ENCODE measurements at regions not wholly inside any gene's neighbourhood (a gene's known extent, or its start where the extent isn't known, plus 50 kb on each side); places are given as distances from the start of the nearest gene placed in this dataset.

DNA sequence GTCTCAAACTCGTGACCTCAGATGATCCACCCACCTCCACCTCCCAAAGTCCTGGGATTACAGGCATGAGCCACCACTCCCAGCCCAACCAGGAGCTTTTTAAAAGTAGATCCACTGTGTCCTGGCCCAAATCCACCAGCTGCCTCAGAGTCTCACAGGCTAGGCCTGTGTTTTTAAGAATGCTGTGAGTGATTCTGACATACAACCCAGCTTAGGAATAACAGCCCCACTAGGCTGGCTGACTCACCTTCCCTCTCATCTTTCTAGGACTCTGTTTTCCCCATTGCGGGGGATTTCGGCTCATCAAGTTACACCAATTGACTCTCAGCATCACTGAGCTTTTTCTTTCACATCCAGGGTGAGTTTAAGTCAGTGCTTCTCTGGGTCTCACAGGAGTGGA is 207.6 kb downstream of the SKIDA1 start:
- no peak for TF ChIP-seq YY1 (IDR thresholded peaks at IDR 0.05; ENCODE audit: insufficient read depth, insufficient read length)
- TF ChIP-seq SUZ12 (IDR thresholded peaks at IDR 0.05; ENCODE audit: extremely low read depth, insufficient read depth, insufficient read length) = no peak
- no peak for TF ChIP-seq ZNF274 (IDR thresholded peaks at IDR 0.05; ENCODE audit: low read depth, low read length)
- H3K27me3 ChIP-seq (ENCODE audit: insufficient read depth, insufficient read length) = no peaks in the 10 kb centered on the region
- no peak overlapping the region for H3K9ac ChIP-seq (ENCODE audit: insufficient read length, low read depth)
- H3K9me3 ChIP-seq (ENCODE audit: insufficient read depth, low read length) = no peaks in the 10 kb centered on the region
- no peak overlapping the region for H3K4me3 ChIP-seq (ENCODE audit: insufficient read length, low read depth)
- no peak for DNase-seq (ENCODE audit: low read depth, low spot score)
- H3K4me1 ChIP-seq (ENCODE audit: insufficient read depth, insufficient read length) = peaks cover 5% of the 10 kb centered on the region
- no peaks in the 10 kb centered on the region for H3K36me3 ChIP-seq (ENCODE audit: insufficient read depth, insufficient read length, low read length)

- peak overlapping the region; percentile 24 for H3K4me3 ChIP-seq (ENCODE audit: insufficient read length, low read depth)
- H3K36me3 ChIP-seq (ENCODE audit: insufficient read depth, insufficient read length, low read length) = no peaks in the 10 kb centered on the region
- peak overlapping the region; percentile 72 for H3K9ac ChIP-seq (ENCODE audit: insufficient read length, low read depth)
- H3K9me3 ChIP-seq (ENCODE audit: insufficient read depth, low read length) = no peaks in the 10 kb centered on the region
- no peaks in the 10 kb centered on the region for H3K27me3 ChIP-seq (ENCODE audit: insufficient read depth, insufficient read length)
- no peak for DNase-seq (ENCODE audit: low read depth, low spot score)
- no peak for TF ChIP-seq ZNF274 (IDR thresholded peaks at IDR 0.05; ENCODE audit: low read depth, low read length)
- no peak for TF ChIP-seq YY1 (IDR thresholded peaks at IDR 0.05; ENCODE audit: insufficient read depth, insufficient read length)
- TF ChIP-seq SUZ12 (IDR thresholded peaks at IDR 0.05; ENCODE audit: extremely low read depth, insufficient read depth, insufficient read length) = no peak
- H3K4me1 ChIP-seq (ENCODE audit: insufficient read depth, insufficient read length) = peaks cover 5% of the 10 kb centered on the region
These were observed 209.7 kb downstream of the SKIDA1 start for GRCh38 chr10:21315645-21316220.

GRCh38 chr10:21314906-21315644 is 210.4 kb downstream of the SKIDA1 start:
- H3K27me3 ChIP-seq (ENCODE audit: insufficient read depth, insufficient read length) = no peaks in the 10 kb centered on the region
- no peak for TF ChIP-seq YY1 (IDR thresholded peaks at IDR 0.05; ENCODE audit: insufficient read depth, insufficient read length)
- TF ChIP-seq SUZ12 (IDR thresholded peaks at IDR 0.05; ENCODE audit: extremely low read depth, insufficient read depth, insufficient read length) = no peak
- no peak for TF ChIP-seq ZNF274 (IDR thresholded peaks at IDR 0.05; ENCODE audit: low read depth, low read length)
- peak overlapping the region; percentile 76 for H3K9ac ChIP-seq (ENCODE audit: insufficient read length, low read depth)
- DNase-seq (ENCODE audit: low read depth, low spot score) = no peak
- no peaks in the 10 kb centered on the region for H3K9me3 ChIP-seq (ENCODE audit: insufficient read depth, low read length)
- H3K36me3 ChIP-seq (ENCODE audit: insufficient read depth, insufficient read length, low read length) = no peaks in the 10 kb centered on the region
- no peak overlapping the region for H3K4me3 ChIP-seq (ENCODE audit: insufficient read length, low read depth)
- H3K4me1 ChIP-seq (ENCODE audit: insufficient read depth, insufficient read length) = peaks cover 5% of the 10 kb centered on the region

GRCh38 chr10:21314111-21314626 is 211.3 kb downstream of the SKIDA1 start:
- Histone ChIP-seq H3K9ac (ENCODE audit: insufficient read length, low read depth) (peak overlapping the region; percentile 70), H3K27me3 (ENCODE audit: insufficient read depth, insufficient read length) (no peaks in the 10 kb centered on the region), H3K4me1 (ENCODE audit: insufficient read depth, insufficient read length) (peaks cover 5% of the 10 kb centered on the region), H3K9me3 (ENCODE audit: insufficient read depth, low read length) (no peaks in the 10 kb centered on the region), H3K4me3 (ENCODE audit: insufficient read length, low read depth) (no peak overlapping the region), H3K36me3 (ENCODE audit: insufficient read depth, insufficient read length, low read length) (no peaks in the 10 kb centered on the region)
- DNase-seq (ENCODE audit: low read depth, low spot score) = no peak
- TF ChIP-seq ZNF274 (IDR thresholded peaks at IDR 0.05; ENCODE audit: low read depth, low read length) (no peak), SUZ12 (IDR thresholded peaks at IDR 0.05; ENCODE audit: extremely low read depth, insufficient read depth, insufficient read length) (no peak), YY1 (IDR thresholded peaks at IDR 0.05; ENCODE audit: insufficient read depth, insufficient read length) (no peak)

DNA sequence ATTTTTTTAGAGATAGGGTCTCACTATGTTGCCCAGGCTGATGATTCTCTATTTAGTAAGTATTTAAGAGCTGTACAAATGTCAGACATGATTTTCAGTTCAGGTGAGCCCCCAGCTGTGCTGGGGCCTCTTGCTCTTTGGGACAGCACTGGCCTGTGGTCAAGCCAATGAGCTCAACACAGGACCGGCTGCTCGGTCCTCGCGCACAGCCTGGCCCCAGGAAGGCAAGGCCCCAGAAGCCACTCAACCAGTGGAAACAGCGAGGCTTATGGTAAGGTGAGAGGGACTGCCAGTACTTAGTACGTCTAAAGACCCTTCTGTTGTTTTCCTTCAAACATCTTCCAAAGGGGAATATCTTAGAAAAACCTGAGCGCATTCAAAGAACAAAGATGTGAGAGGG is 211.8 kb downstream of the SKIDA1 start:
- no peak for TF ChIP-seq ZNF274 (IDR thresholded peaks at IDR 0.05; ENCODE audit: low read depth, low read length)
- H3K9ac ChIP-seq (ENCODE audit: insufficient read length, low read depth) = peak overlapping the region; percentile 23
- H3K9me3 ChIP-seq (ENCODE audit: insufficient read depth, low read length) = no peaks in the 10 kb centered on the region
- H3K4me3 ChIP-seq (ENCODE audit: insufficient read length, low read depth) = no peak overlapping the region
- H3K27me3 ChIP-seq (ENCODE audit: insufficient read depth, insufficient read length) = no peaks in the 10 kb centered on the region
- H3K4me1 ChIP-seq (ENCODE audit: insufficient read depth, insufficient read length) = peaks cover 4% of the 10 kb centered on the region
- no peak for DNase-seq (ENCODE audit: low read depth, low spot score)
- no peaks in the 10 kb centered on the region for H3K36me3 ChIP-seq (ENCODE audit: insufficient read depth, insufficient read length, low read length)

- Histone ChIP-seq H3K4me1 (ENCODE audit: insufficient read depth, insufficient read length) (no peaks in the 10 kb centered on the region), H3K9ac (ENCODE audit: insufficient read length, low read depth) (no peak overlapping the region), H3K4me3 (ENCODE audit: insufficient read length, low read depth) (no peak overlapping the region), H3K9me3 (ENCODE audit: insufficient read depth, low read length) (no peaks in the 10 kb centered on the region), H3K36me3 (ENCODE audit: insufficient read depth, insufficient read length, low read length) (no peaks in the 10 kb centered on the region), H3K27me3 (ENCODE audit: insufficient read depth, insufficient read length) (no peaks in the 10 kb centered on the region)
- TF ChIP-seq ZNF274 (IDR thresholded peaks at IDR 0.05; ENCODE audit: low read depth, low read length) (no peak), SUZ12 (IDR thresholded peaks at IDR 0.05; ENCODE audit: extremely low read depth, insufficient read depth, insufficient read length) (no peak), YY1 (IDR thresholded peaks at IDR 0.05; ENCODE audit: insufficient read depth, insufficient read length) (no peak)
- no peak for DNase-seq (ENCODE audit: low read depth, low spot score)
These were observed 214.1 kb downstream of the SKIDA1 start for GRCh38 chr10:21311426-21311825.

DNA sequence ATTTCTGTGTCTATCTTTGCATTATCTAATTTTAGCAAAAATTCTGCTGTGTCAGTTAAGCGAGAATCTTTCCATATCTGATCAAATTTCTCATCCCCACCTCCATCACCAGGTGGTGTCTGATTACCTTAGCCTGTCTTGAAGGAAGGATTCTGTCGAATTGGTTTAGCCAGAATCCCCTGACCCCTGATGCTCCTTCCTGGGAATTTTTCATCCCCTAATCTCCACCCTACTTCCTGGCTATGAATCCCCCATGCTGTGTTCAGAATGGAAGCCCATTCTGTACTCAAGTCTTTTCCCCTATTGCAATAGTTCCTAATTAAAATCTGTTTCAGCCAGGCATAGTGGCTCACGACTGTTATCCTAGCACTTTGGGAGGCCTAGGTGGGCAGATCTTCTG is 216.1 kb downstream of the SKIDA1 start:
- no peak for DNase-seq (ENCODE audit: low read depth, low spot score)
- H3K9ac ChIP-seq (ENCODE audit: insufficient read length, low read depth) = no peak overlapping the region
- no peaks in the 10 kb centered on the region for H3K36me3 ChIP-seq (ENCODE audit: insufficient read depth, insufficient read length, low read length)
- H3K9me3 ChIP-seq (ENCODE audit: insufficient read depth, low read length) = no peaks in the 10 kb centered on the region
- H3K4me1 ChIP-seq (ENCODE audit: insufficient read depth, insufficient read length) = no peaks in the 10 kb centered on the region
- no peaks in the 10 kb centered on the region for H3K27me3 ChIP-seq (ENCODE audit: insufficient read depth, insufficient read length)
- TF ChIP-seq YY1 (IDR thresholded peaks at IDR 0.05; ENCODE audit: insufficient read depth, insufficient read length) (no peak), ZNF274 (IDR thresholded peaks at IDR 0.05; ENCODE audit: low read depth, low read length) (no peak), SUZ12 (IDR thresholded peaks at IDR 0.05; ENCODE audit: extremely low read depth, insufficient read depth, insufficient read length) (no peak)
- H3K4me3 ChIP-seq (ENCODE audit: insufficient read length, low read depth) = no peak overlapping the region

Measured in NT2/D1 (cell line).